Transverse colon (tissue), 4 donors: ENCODE measurements at regions not wholly inside any gene's neighbourhood (a gene's known extent, or its start where the extent isn't known, plus 50 kb on each side); places are given as distances from the start of the nearest gene placed in this dataset.

ENCODE experiments used
- DNase-seq: peaks from one replicate; pipeline ENCODE4 v3.0.0-alpha.2; 2019
- H3K27ac ChIP-seq, 4 donors: fragments of 200-600 bp; sonication (generic); 2 replicates each; pipeline ENCODE4 v1.5.1; 2016 to 2018; ENCODE audit warnings: inconsistent platforms in 4 of 4
- H3K27me3 ChIP-seq: fragments of 200-600 bp; sonication (generic); 2 replicates; pipeline ENCODE4 v1.5.1; 2017; ENCODE audit warnings: inconsistent platforms
- H3K36me3 ChIP-seq, 4 donors: fragments of 200-600 bp; sonication (generic); 2 replicates each; pipeline ENCODE4 v1.5.1; 2017 to 2019; ENCODE audit warnings: inconsistent platforms in 4 of 4
- H3K4me1 ChIP-seq, 4 donors: fragments of 200-600 bp; sonication (generic); 2 replicates each; pipeline ENCODE4 v1.5.1; 2017 to 2020; ENCODE audit warnings: inconsistent platforms in 4 of 4
- H3K4me3 ChIP-seq, 4 donors: fragments of 200-600 bp; sonication (generic); 1 replicate in 1 of 4; 2 replicates in 3 of 4; pipeline versions ENCODE4 v1.5.1 to v1.6.1; 2017 to 2019; ENCODE audit warnings: inconsistent platforms in 4 of 4
- H3K9me3 ChIP-seq, 2 donors: fragments of 200-600 bp; sonication (generic); 2 replicates each; pipeline ENCODE4 v1.5.1; 2017 to 2019; ENCODE audit warnings: inconsistent platforms in 2 of 2
- CTCF ChIP-seq, 5 experiments: fragments of 200-600 bp in 3 of 5; fragments of 450-650 bp in 2 of 5; sonication (generic) in 3 of 5; IDR thresholded peaks; 1 replicate in 2 of 5; 2 replicates in 3 of 5; pipeline ENCODE4 v1.5.1; 2016 to 2017; ENCODE audit warnings: antibody characterized with exemption in 5 of 5, inconsistent platforms in 3 of 5, mild to moderate bottlenecking in 2 of 5, moderate library complexity in 1 of 5
- EP300 ChIP-seq: sonication (generic); formaldehyde crosslinking; IDR thresholded peaks from one replicate; pipeline ENCODE4 v1.6.1; 2017; ENCODE audit warnings: antibody characterized with exemption, low read depth
- POLR2A ChIP-seq: fragments of 450-650 bp; IDR thresholded peaks from one replicate; pipeline ENCODE4 v1.6.1; 2016; ENCODE audit warnings: antibody characterized with exemption, mild to moderate bottlenecking, moderate library complexity
- POLR2AphosphoS5 ChIP-seq, 3 donors: sonication (generic); formaldehyde crosslinking; IDR thresholded peaks; one replicate each; pipeline ENCODE4 v1.6.1; 2016; ENCODE audit warnings: antibody characterized with exemption in 3 of 3
- WGBS, 2 donors: methylation state at CpG; one replicate each; pipeline ENCODE4 v1.1.5; 2018; ENCODE audit warnings: low coverage in 1 of 2; 5-methylcytosine and 5-hydroxymethylcytosine counted together
- in situ Hi-C, 4 donors: fragments of 200-750 bp; cut with MboI; loops; one replicate each; pipeline versions ENCODE4 v1.15.0 to v1.15.1; 2017; ENCODE audit warnings: low sequenced_read_pairs in 3 of 4, low pct_ligation_motif_present in 1 of 4, low pct_unique_long_range_greater_than_20kb in 1 of 4
- intact Hi-C: fragments of 100-400 bp; cut with DNase I; formaldehyde crosslinking; loops from one replicate; pipeline ENCODE4 v1.15.1; 2023; ENCODE audit warnings: low total_unique reads

GRCh38 chr21:43282358-43283120, 113.7 kb downstream of the CRYAA start:
- DNase-seq: no peak
- no peak for TF ChIP-seq EP300
- no peak for TF ChIP-seq POLR2AphosphoS5 (IDR thresholded peaks at IDR 0.05)
- no peak for TF ChIP-seq CTCF (IDR thresholded peaks at IDR 0.05)
- TF ChIP-seq POLR2A: no peak
- Histone ChIP-seq H3K4me1 (peaks cover 3 to 10% (median 8%) of the 10 kb centered on the region in 4 donors), H3K36me3 (no peaks in the 10 kb centered on the region), H3K27me3 (peaks cover 5% of the 10 kb centered on the region), H3K9me3 (no peaks in the 10 kb centered on the region), H3K27ac (no peak overlapping the region), H3K4me3 (no peak overlapping the region)
- in situ Hi-C loops: no loop called here
- intact Hi-C loops: no loop called here
- WGBS, 2 donors: 80 to 84% methylated on average over 2 to 22 of the region's 23 CpGs

GRCh38 chr21:43281661-43282357, 113.0 kb downstream of the CRYAA start:
- intact Hi-C loops (no loop called here), in situ Hi-C loops (no loop called here)
- Histone ChIP-seq H3K4me1 (peaks cover 3 to 12% (median 9%) of the 10 kb centered on the region in 4 donors), H3K4me3 (no peak overlapping the region), H3K27ac (no peak overlapping the region), H3K27me3 (peaks cover 5% of the 10 kb centered on the region), H3K9me3 (no peaks in the 10 kb centered on the region), H3K36me3 (no peaks in the 10 kb centered on the region)
- DNase-seq: no peak
- 87% methylated on average over 3 to 10 of the region's 12 CpGs for WGBS, 2 donors
- no peak for TF ChIP-seq CTCF (IDR thresholded peaks at IDR 0.05)
- no peak for TF ChIP-seq EP300
- no peak for TF ChIP-seq POLR2AphosphoS5 (IDR thresholded peaks at IDR 0.05)
- TF ChIP-seq POLR2A: no peak

GRCh38 chr21:43280949-43281633, 112.3 kb downstream of the CRYAA start:
- no peak overlapping the region for H3K27ac ChIP-seq
- in situ Hi-C loops: no loop called here
- no peaks in the 10 kb centered on the region for H3K9me3 ChIP-seq

More at GRCh38 chr21:43280949-43281633, 112.3 kb downstream of the CRYAA start:
- Histone ChIP-seq H3K4me3 (no peak overlapping the region), H3K36me3 (no peaks in the 10 kb centered on the region), H3K4me1 (peaks cover 3 to 12% (median 9%) of the 10 kb centered on the region in 4 donors), H3K27me3 (peaks cover 5% of the 10 kb centered on the region)
- WGBS, 2 donors: 50 to 62% methylated on average over 6 to 17 of the region's 17 CpGs
- TF ChIP-seq POLR2A: no peak
- TF ChIP-seq POLR2AphosphoS5 (IDR thresholded peaks at IDR 0.05): no peak
- no peak for TF ChIP-seq CTCF (IDR thresholded peaks at IDR 0.05)
- no peak for TF ChIP-seq EP300
- no peak for DNase-seq
- intact Hi-C loops: no loop called here
